Smooth muscle cell of the brain vasculature (primary cell): ENCODE measurements at regions not wholly inside any gene's neighbourhood (a gene's known extent, or its start where the extent isn't known, plus 50 kb on each side); places are given as distances from the start of the nearest gene placed in this dataset.

ENCODE experiments used
- DNase-seq: peaks from one replicate; pipeline ENCODE4 v3.0.0-alpha.2; 2012; ENCODE audit warnings: low read depth, low spot score

DNA sequence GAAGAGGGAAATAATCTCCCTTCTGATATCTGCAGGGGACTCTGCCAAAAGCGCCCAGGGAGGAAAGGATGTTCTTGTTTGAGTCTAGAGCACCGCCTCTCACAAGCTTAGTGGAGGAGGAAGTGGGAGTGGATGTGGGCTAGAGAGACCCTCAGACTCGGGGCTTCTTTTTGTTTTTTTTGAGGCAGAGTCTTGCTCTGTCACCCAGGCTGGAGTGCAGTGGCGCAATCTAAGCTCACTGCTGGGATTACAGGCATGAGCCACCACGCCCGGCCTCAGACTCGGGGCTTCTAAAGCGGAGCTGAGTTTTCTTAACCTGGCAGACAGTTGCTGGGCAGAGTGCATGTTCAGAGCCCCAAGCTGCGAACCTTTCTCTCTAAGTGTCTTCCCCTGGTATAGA, 310.8 kb downstream of the BMP7 start:
- DNase-seq, result no peak

DNA sequence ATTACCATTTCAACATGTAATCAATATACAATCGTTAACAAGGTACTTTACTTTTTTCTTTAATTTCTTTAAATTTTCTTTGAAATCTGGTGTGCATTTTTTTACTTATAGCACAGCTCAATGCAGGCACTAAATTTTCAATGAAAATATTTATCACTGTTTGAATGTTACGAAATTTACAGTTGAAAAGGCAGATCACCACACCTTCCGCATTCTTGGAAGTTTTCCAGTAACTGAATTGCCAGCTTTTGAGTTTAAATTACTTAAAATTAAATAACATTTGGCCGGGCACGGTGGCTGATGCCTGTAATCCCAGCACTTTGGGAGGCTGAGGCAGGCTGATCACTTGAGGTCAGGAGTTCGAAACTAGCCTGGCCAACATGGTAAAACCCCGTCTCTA, 309.9 kb downstream of the BMP7 start:
- no peak for DNase-seq

- no peak for DNase-seq
Observed at GRCh38 chr20:56957737-56958553, 308.5 kb downstream of the BMP7 start.

GRCh38 chr20:56964901-56965300, 301.5 kb downstream of the BMP7 start:
- no peak for DNase-seq

DNA sequence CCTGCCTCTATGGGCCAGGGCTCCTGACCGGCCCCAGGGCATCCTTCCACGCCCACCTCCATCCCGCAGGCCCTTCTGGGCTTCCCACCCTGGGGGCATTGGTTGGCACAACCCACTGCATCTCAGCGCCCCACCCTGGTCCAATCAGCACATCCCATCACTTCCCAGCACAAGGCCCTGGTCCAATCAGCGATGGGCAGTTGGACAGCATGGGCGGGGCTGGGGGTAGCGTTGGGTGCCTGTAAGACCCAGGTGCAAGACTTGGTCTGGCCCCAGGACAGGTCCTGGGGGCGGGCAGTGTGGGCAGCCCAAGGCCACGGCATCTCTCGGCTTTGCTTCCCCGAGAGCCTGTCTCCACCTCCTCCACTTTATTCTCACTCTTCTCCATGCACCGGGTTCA, 298.5 kb downstream of the BMP7 start:
- no peak for DNase-seq

GRCh38 chr20:56968376-56969048, 297.9 kb downstream of the BMP7 start:
- no peak for DNase-seq

GRCh38 chr20:56974499-56975250, 291.8 kb downstream of the BMP7 start:
- DNase-seq, result peak; percentile 46

DNA sequence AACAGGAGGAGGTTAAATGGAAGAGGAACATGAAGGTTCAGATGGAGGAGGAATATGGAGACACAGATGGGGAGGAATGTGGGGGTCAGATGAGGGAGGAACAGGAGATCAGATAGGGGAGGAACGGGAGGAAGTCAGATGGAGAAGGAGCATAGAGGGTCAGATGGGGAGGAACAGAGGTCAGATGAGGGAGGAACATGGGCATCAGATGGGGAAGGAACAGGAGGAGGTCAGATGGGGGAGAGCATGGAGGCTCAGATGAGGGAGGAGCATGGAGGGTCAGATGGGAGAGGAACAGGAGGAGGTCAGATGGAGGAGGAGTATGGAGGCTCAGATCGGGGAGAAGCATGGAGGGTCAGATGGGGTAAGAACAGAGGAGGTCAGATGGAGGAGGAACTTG, 290.6 kb downstream of the BMP7 start:
- no peak for DNase-seq

DNA sequence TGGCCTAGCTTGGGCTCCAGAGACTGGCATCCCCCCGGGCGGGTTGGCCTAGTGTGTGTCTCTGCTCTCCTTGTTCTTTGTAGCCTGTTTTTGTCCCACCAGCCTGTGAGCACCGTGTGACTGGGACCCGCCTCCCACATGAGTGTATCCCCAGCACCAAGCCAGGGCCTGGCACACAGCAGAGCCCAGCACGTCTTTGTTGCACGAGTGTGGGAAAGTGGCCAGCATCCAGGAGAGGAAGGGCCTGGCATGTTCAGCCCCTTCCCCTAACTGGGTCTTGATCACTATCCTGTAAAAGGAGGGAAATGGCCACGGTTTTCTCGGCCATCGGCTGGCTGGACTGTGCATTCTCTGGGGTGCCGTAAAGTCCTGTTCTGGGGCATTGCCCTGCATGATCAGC, 290.1 kb downstream of the BMP7 start:
- DNase-seq, result no peak

GRCh38 chr20:56978475-56978874, 288.0 kb downstream of the BMP7 start:
- no peak for DNase-seq

GRCh38 chr20:56979125-56979524, 287.3 kb downstream of the BMP7 start:
- no peak for DNase-seq

DNA sequence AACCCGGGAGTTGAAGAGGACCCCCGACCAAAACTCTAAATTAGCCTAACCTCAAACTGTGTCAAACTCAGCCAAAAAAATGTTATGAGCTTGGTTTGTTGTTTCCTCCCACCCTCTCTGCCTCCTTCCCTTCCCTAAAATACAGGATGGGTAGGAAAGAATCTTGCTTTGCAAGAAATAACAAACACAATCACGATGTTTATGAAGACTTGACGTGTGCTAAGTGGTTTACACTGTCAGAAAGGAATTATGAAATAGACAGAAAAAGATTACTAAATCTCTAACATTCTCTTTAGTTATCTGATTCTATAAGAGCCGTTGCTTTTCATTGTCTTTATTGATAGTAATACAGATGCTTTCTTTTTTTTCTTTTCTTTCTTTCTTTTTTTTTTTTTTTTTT, 285.1 kb downstream of the BMP7 start:
- DNase-seq, result no peak

DNA sequence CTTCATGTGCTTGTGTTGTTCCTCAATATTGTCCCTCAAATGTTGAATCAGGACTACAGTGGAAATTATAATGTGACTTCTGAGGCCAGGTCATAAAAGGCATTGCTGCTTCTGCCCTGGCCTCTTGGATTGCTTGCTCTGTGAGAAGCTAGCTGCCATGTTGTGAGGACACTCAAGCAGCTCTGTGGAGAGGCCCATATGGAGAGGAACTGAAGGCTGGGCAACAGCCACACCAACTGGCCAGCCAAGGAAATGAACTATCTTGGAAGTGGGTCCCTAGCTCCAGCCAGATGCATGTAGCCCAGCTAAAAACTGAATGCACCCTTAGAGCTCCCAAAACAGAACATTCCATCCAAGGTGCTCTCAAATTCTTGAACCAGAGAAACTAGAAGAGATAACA, 282.6 kb downstream of the BMP7 start:
- no peak for DNase-seq

DNA sequence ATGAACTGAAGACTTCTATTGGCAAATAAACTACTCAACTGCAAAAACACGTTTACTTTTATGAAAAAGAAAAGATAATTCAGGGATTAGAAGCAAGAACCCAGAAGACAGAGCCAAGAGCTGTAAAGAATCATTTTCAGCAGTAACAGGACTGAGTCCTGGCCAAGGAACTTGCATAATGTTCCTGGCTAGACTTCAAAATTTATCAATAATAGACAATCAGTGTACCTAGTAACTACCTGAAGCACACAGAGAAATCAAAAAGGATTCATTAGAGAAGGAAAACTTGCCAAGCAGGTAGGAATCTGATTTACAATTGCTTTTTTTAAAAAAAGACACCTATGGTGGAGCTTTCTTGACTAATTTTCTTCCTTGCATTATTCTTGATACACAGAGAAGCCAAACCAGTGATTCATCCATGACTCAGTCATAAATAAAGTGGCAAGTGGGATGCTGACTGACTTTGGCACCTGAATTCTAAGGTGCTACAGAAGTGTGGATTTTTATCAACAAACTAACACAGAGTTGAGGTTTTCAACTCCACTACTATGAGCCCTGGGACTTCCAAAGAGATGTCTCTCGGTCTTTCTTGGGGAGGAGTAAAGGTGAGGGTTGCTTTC, 281.3 kb downstream of the BMP7 start:
- DNase-seq, result no peak

DNA sequence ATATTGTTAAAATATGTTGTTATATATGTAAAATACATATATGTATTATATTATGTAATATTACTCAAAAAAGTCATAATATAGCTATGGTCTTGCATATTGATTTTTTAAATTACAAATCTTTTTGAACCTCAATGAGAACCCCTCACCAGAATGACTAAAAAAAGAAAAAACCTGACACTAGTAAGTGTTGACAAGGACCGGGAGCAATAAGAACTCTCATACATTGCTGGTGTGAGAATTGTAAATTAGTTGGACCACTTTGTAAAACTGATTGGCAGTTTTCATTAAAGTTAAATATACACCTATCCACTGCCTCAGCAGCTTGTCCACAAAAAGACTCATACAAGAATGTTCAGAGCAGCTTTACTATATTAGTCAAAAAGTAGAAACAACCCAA, 280.0 kb downstream of the BMP7 start:
- DNase-seq, result no peak

DNA sequence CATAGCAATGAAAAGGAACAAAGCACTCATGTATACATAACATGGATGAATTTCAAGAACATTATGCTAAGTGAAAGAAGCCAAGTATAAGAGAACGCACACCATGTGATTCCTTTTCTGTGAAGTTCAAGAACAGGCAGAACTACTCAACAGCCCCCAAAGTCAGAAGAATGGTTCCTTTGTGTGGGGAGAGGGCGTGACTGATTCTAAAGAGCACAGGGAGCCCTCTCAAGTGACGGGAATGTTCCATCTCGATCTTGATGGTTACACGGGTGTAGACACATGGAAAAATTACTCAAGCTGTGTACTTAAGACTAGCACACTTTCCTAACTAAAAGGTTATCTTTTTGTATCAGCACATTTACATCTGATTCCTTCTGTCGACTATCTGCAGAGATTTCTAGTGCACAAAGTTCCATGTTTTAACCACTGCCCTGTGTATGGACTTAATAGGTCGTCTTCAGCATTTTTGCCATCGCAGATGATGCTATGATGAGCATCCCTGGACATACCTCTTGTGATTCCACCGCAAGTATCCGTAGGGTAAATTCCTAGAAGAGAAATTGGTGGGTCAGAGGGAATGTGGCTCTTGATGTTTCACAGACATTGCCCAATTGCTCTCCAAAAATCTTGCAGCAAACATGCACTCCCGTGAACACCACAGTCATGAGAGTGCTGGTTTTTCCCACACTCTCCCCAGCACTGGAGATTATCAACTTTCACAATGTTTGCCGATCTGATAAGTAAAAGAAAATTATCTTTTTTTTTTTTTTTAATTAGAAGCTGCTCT, 279.3 kb downstream of the BMP7 start:
- no peak for DNase-seq

DNA sequence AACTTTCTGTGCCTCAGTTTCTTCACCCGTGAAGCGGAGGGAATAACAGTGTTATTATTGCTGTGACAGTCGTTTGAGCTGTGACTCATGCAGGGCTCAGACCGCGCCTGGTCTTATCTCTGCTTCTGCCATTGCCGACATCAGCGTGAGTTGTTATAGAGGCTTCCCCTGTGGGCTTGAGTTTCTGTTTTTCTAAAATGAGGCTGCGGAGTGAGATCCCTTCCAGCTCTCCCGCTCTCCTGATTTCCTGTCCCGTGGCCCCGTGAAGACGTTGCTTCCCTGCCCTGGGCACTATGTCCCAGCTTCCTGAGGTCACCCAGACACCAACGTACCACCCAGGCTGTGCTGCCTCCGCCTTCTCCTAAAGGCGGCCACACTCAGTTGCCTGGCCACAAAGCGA, 278.5 kb downstream of the BMP7 start:
- DNase-seq, result no peak

- DNase-seq, result no peak
Observed at GRCh38 chr20:56988446-56988845, 278.0 kb downstream of the BMP7 start.

DNA sequence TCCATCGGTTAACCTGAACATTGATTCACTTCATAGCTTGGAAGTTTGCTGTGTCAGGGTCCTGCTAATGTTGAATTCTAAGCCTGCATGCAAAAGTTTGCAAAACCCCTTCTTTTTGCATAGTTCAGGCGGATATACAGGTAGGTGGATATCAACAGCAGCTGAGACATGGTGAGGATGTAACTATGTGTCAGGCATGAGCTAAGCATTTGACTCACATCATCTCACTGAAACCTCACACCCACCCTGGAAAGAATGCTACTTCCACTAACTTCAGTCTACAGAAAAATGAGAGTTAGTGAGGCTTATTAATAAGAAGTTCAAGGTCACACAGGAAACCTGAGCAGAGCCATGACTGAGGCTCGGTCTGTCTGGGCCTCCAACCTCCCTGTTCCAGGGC, 276.9 kb downstream of the BMP7 start:
- no peak for DNase-seq

GRCh38 chr20:56993020-56993559, 273.4 kb downstream of the BMP7 start:
- no peak for DNase-seq

DNA sequence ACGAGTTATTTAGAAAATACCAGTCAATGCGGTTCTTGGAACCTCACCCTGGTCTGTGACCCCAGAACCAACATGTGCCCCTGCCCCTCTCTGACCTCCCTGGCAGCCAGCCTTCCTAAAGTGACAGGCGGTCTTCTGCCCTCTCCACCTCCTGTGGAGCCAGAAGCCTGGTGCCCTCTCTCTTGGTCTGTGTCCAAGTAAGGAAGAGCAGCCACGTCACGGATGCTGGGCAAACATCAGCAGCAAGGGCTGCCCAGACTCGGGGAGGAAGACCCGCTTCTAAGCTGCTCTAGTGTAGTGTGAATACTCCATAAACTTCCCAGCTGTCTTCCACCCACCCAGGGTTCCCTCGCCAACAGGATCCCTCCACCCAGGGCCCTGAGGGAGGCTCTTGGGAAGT, 272.4 kb downstream of the BMP7 start:
- DNase-seq, result no peak
